Cardiac muscle cell (in vitro differentiated cells and primary cell): ENCODE measurements at regions not wholly inside any gene's neighbourhood (a gene's known extent, or its start where the extent isn't known, plus 50 kb on each side); places are given as distances from the start of the nearest gene placed in this dataset.

Source experiments
- DNase-seq, 2 donors: peaks; one replicate each; pipeline versions ENCODE4 v3.0.0 to v3.0.0-alpha.2; 2010 to 2017; ENCODE audit warnings: low read depth in 1 of 2, low spot score in 1 of 2
- H3K27ac ChIP-seq: fragments of 200-600 bp; sonication (generic); 2 replicates; pipeline ENCODE4 v1.5.1; 2016
- H3K27me3 ChIP-seq: fragments of 200-600 bp; sonication (generic); 2 replicates; pipeline ENCODE4 v1.6.0; 2016; ENCODE audit warnings: control low read depth
- H3K36me3 ChIP-seq: fragments of 200-600 bp; sonication (generic); 2 replicates; pipeline ENCODE4 v1.5.1; 2016; ENCODE audit warnings: control low read depth
- H3K4me1 ChIP-seq: fragments of 200-600 bp; sonication (generic); 2 replicates; pipeline ENCODE4 v1.8.1; 2017; ENCODE audit warnings: low read depth, mild to moderate bottlenecking, mixed run types
- H3K4me3 ChIP-seq: fragments of 200-600 bp; sonication (generic); 2 replicates; pipeline ENCODE4 v1.5.1; 2016; ENCODE audit warnings: mild to moderate bottlenecking
- H3K9me3 ChIP-seq: fragments of 200-600 bp; sonication (generic); 2 replicates; pipeline ENCODE4 v1.5.1; 2017; ENCODE audit warnings: low read depth, mild to moderate bottlenecking, control low read depth
- CTCF ChIP-seq: IDR thresholded peaks from 2 replicates; pipeline ENCODE4 v1.5.1; 2012; ENCODE audit warnings: low read depth, mild to moderate bottlenecking, low read length

- no peak for DNase-seq
- no peaks in the 10 kb centered on the region for H3K9me3 ChIP-seq
- TF ChIP-seq CTCF: no peak
- H3K27me3 ChIP-seq: peaks cover under 1% of the 10 kb centered on the region
- no peaks in the 10 kb centered on the region for H3K4me1 ChIP-seq
- H3K36me3 ChIP-seq: no peaks in the 10 kb centered on the region
- H3K4me3 ChIP-seq: no peak overlapping the region
- no peak overlapping the region for H3K27ac ChIP-seq
Observed at GRCh38 chr1:50358962-50359361, 64.3 kb downstream of the DMRTA2 start.

GRCh38 chr1:50357186-50357585 lies 66.1 kb downstream of the DMRTA2 start:
- no peak for DNase-seq
- Histone ChIP-seq H3K4me3 (no peak overlapping the region), H3K36me3 (no peaks in the 10 kb centered on the region), H3K27me3 (no peaks in the 10 kb centered on the region), H3K4me1 (no peaks in the 10 kb centered on the region), H3K9me3 (no peaks in the 10 kb centered on the region), H3K27ac (no peak overlapping the region)
- no peak for TF ChIP-seq CTCF

- Histone ChIP-seq H3K4me1 (no peaks in the 10 kb centered on the region), H3K36me3 (no peaks in the 10 kb centered on the region), H3K27ac (no peak overlapping the region), H3K9me3 (no peaks in the 10 kb centered on the region), H3K27me3 (no peaks in the 10 kb centered on the region), H3K4me3 (no peak overlapping the region)
- no peak for TF ChIP-seq CTCF
- DNase-seq: no peak
Observed at GRCh38 chr1:50354813-50355212, 68.4 kb downstream of the DMRTA2 start.

GRCh38 chr1:50352428-50352827 lies 70.8 kb downstream of the DMRTA2 start:
- no peak overlapping the region for H3K4me3 ChIP-seq
- no peaks in the 10 kb centered on the region for H3K27me3 ChIP-seq
- TF ChIP-seq CTCF: no peak
- no peaks in the 10 kb centered on the region for H3K36me3 ChIP-seq
- no peak overlapping the region for H3K27ac ChIP-seq
- DNase-seq: peak in 1 of 2 donors; percentile 71
- no peaks in the 10 kb centered on the region for H3K9me3 ChIP-seq
- H3K4me1 ChIP-seq: no peaks in the 10 kb centered on the region

GRCh38 chr1:50350868-50351267 lies 72.4 kb downstream of the DMRTA2 start:
- no peaks in the 10 kb centered on the region for H3K27me3 ChIP-seq
- H3K4me1 ChIP-seq: no peaks in the 10 kb centered on the region
- H3K9me3 ChIP-seq: no peaks in the 10 kb centered on the region
- no peak for TF ChIP-seq CTCF
- no peak overlapping the region for H3K4me3 ChIP-seq
- no peak overlapping the region for H3K27ac ChIP-seq
- no peak for DNase-seq
- H3K36me3 ChIP-seq: no peaks in the 10 kb centered on the region

GRCh38 chr1:50350421-50350820 lies 72.8 kb downstream of the DMRTA2 start:
- no peak overlapping the region for H3K27ac ChIP-seq
- H3K9me3 ChIP-seq: no peaks in the 10 kb centered on the region
- TF ChIP-seq CTCF: no peak

More at GRCh38 chr1:50350421-50350820, 72.8 kb downstream of the DMRTA2 start:
- Histone ChIP-seq H3K27me3 (no peaks in the 10 kb centered on the region), H3K4me1 (no peaks in the 10 kb centered on the region), H3K36me3 (no peaks in the 10 kb centered on the region), H3K4me3 (no peak overlapping the region)
- no peak for DNase-seq
